Endothelial cell of umbilical vein (primary cell): ENCODE measurements at regions not wholly inside any gene's neighbourhood (a gene's known extent, or its start where the extent isn't known, plus 50 kb on each side); places are given as distances from the start of the nearest gene placed in this dataset.

Source experiments
- BruUV-seq: library from RNA; stranded (reverse); fragments of 400-500 nt; replicated peaks from 2 replicates; lab custom pipeline; 2021; lab: Mats Ljungman, UMichigan
- CTCF ChIA-PET: fragments of 300-600, 350-600 bp; sonication (Branson Sonifier 250); formaldehyde crosslinking; loops from one replicate; lab custom pipeline; 2021; ENCODE audit warnings: antibody characterized with exemption, inconsistent platforms; lab: Charles Lee
- POLR2A ChIA-PET: fragments of 300-600, 350-600 bp; sonication (Branson Sonifier 250); formaldehyde crosslinking; loops from one replicate; lab custom pipeline; 2021; ENCODE audit warnings: antibody characterized with exemption, inconsistent platforms; lab: Charles Lee
- DNase-seq: peaks from one replicate; pipeline ENCODE4 v3.0.0-alpha.2; 2011; ENCODE audit warnings: low read depth, low spot score
- FAIRE-seq: peaks from 2 replicates; lab custom pipeline; 2011; peaks lifted over from hg19 to GRCh38; lab: Jason Lieb, UNC
- H2AFZ ChIP-seq: 2 replicates; pipeline ENCODE4 v1.6.0; 2012; ENCODE audit warnings: low read depth, low read length, control low read depth, inconsistent platforms
- H3K27ac ChIP-seq: 2 replicates; pipeline ENCODE4 v1.5.1; 2011; ENCODE audit warnings: low read depth, mild to moderate bottlenecking, control low read depth, low read length, moderate library complexity; ENCODE audit not compliant: insufficient read depth
- H3K27me3 ChIP-seq, 2 experiments: 2 replicates each; pipeline versions ENCODE4 v1.6.0 to v1.6.1; 2011; ENCODE audit warnings: low read length in 2 of 2, mixed read lengths in 1 of 2; ENCODE audit not compliant: control insufficient read depth in 2 of 2, insufficient read depth in 2 of 2
- H3K36me3 ChIP-seq, 2 experiments: 2 replicates in 1 of 2; 3 replicates in 1 of 2; pipeline ENCODE4 v1.5.1; 2011; ENCODE audit warnings: low read length in 2 of 2, mild to moderate bottlenecking in 1 of 2, moderate library complexity in 1 of 2; ENCODE audit not compliant: control insufficient read depth in 2 of 2, insufficient read depth in 2 of 2; ENCODE audit errors: extremely low read depth in 1 of 2
- H3K4me1 ChIP-seq: 3 replicates; pipeline ENCODE4 v1.5.1; 2011; ENCODE audit warnings: mild to moderate bottlenecking, low read length; ENCODE audit not compliant: control insufficient read depth, insufficient read depth; ENCODE audit errors: extremely low read depth
- H3K4me2 ChIP-seq: 2 replicates; pipeline ENCODE4 v1.6.1; 2011; ENCODE audit warnings: low read length, control low read depth, mixed read lengths; ENCODE audit not compliant: insufficient read depth
- H3K4me3 ChIP-seq, 3 experiments: fragments of 200-600 bp in 1 of 3; sonication (generic), shearing (Covaris generic) in 1 of 3; replicated peaks in 1 of 3; 2 replicates each; pipeline ENCODE4 v1.5.1; 2011 to 2016; ENCODE audit warnings: control low read depth in 3 of 3, low read length in 3 of 3, mild to moderate bottlenecking in 2 of 3, inconsistent platforms in 1 of 3, low read depth in 1 of 3, moderate library complexity in 1 of 3; ENCODE audit not compliant: insufficient read depth in 1 of 3
- H3K79me2 ChIP-seq: 2 replicates; pipeline ENCODE4 v1.6.0; 2012; ENCODE audit warnings: low read length, inconsistent platforms; ENCODE audit not compliant: control insufficient read depth, insufficient read depth
- H3K9ac ChIP-seq: replicated peaks from 2 replicates; pipeline ENCODE3; 2011; ENCODE audit warnings: low read length, control low read depth; ENCODE audit not compliant: insufficient read depth; ENCODE audit errors: extremely low read depth
- H3K9me1 ChIP-seq: replicated peaks from 3 replicates; pipeline ENCODE4 v1.6.0; 2011; ENCODE audit warnings: mild to moderate bottlenecking, low read length; ENCODE audit not compliant: control insufficient read depth, insufficient read depth; ENCODE audit errors: extremely low read depth
- H3K9me3 ChIP-seq: replicated peaks from 2 replicates; pipeline ENCODE4 v1.5.1; 2012; ENCODE audit warnings: low read length, inconsistent platforms; ENCODE audit not compliant: control insufficient read depth, insufficient read depth
- H4K20me1 ChIP-seq: replicated peaks from 2 replicates; pipeline ENCODE3; 2011; ENCODE audit warnings: mild to moderate bottlenecking, low read length; ENCODE audit not compliant: control insufficient read depth, insufficient read depth; ENCODE audit errors: extremely low read depth
- EZH2 ChIP-seq: IDR thresholded peaks from 2 replicates; pipeline ENCODE4 v1.6.1; 2012; ENCODE audit warnings: borderline replicate concordance, low read depth, mild to moderate bottlenecking, moderate library complexity, low read length, inconsistent platforms; ENCODE audit not compliant: severe bottlenecking
- FOS ChIP-seq: IDR thresholded peaks from 2 replicates; pipeline ENCODE4 v1.6.1; 2011; ENCODE audit warnings: mild to moderate bottlenecking, low read length, moderate library complexity, borderline replicate concordance; ENCODE audit not compliant: insufficient read depth
- GATA2 ChIP-seq: IDR thresholded peaks from 2 replicates; pipeline ENCODE4 v1.7.0; 2011; ENCODE audit warnings: low read depth, mild to moderate bottlenecking, moderate library complexity, mixed read lengths, low read length; ENCODE audit not compliant: insufficient read length, insufficient read depth
- JUN ChIP-seq: IDR thresholded peaks from 2 replicates; pipeline ENCODE4 v1.6.1; 2011; ENCODE audit warnings: borderline replicate concordance, low read depth; ENCODE audit not compliant: insufficient read length, insufficient read depth
- MYC ChIP-seq: IDR thresholded peaks from one replicate; pipeline ENCODE4 v1.6.1; 2011; ENCODE audit warnings: mild to moderate bottlenecking, low read depth, low read length
- POLR2A ChIP-seq: IDR thresholded peaks from 2 replicates; pipeline ENCODE4 v1.6.1; 2012; ENCODE audit warnings: low read depth, mild to moderate bottlenecking, control low read depth, low read length
- POLR2AphosphoS5 ChIP-seq: IDR thresholded peaks from 2 replicates; pipeline ENCODE4 v1.6.1; 2012; ENCODE audit warnings: low read depth, mild to moderate bottlenecking, control low read depth, low read length, moderate library complexity; ENCODE audit not compliant: insufficient read depth
- dilution Hi-C: fragments of 300-500 bp; cut with MboI; formaldehyde crosslinking; loops from one replicate; pipeline ENCODE4 v1.15.0; 2019; ENCODE audit warnings: low sequenced_read_pairs; ENCODE audit not compliant: extremely low pct_ligation_motif_present
- intact Hi-C: fragments of 100-400 bp; cut with micrococcal nuclease; formaldehyde crosslinking; loops from one replicate; pipeline ENCODE4 v1.10.0; 2022
- TF ChIP-seq, protein P1 (sequence below): IDR thresholded peaks from 2 replicates; pipeline ENCODE4 v1.6.1; 2011; ENCODE audit not compliant: insufficient read depth, insufficient read length
- TF ChIP-seq, protein P2 (sequence below), 2 donors: IDR thresholded peaks; 1 replicate in 1 of 2; 2 replicates in 1 of 2; pipeline ENCODE4 v1.5.1; 2011; ENCODE audit warnings: low read length in 2 of 2, mild to moderate bottlenecking in 2 of 2, moderate library complexity in 2 of 2, control low read depth in 1 of 2, inconsistent platforms in 1 of 2, low read depth in 1 of 2; ENCODE audit not compliant: insufficient read depth in 1 of 2; ENCODE audit errors: extremely low read depth in 1 of 2

DNA sequence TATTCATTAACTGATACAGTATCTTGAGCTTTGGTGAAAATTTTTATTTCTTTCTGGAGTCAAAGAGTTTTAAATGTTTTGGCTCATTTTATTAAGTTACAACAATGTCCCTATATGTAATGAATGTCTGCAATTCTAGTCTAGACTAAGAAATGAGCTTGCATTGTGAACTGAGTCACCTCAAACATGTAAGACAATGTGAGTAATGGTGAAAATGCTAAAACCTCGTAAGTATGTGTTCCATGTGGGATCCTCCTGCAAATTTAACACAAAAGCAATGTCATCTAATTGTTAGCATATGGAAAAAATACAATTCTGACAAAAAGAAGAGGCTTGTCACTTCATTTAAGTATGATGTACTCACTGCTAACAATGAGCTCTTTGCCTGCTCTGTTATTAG, 480.5 kb upstream of the FSTL5 start:
- dilution Hi-C loops (no loop called here), intact Hi-C loops (no loop called here)
- CTCF ChIA-PET = no interaction called here
- Histone ChIP-seq H3K27me3 (no peaks in the 10 kb centered on the region), H3K4me3 (no peak overlapping the region), H3K9ac (no peak overlapping the region), H3K79me2 (no peaks in the 10 kb centered on the region), H3K9me3 (peaks cover 2% of the 10 kb centered on the region), H3K9me1 (no peaks in the 10 kb centered on the region), H4K20me1 (no peaks in the 10 kb centered on the region), H2AFZ (no peak overlapping the region), H3K4me1 (no peaks in the 10 kb centered on the region), H3K4me2 (no peak overlapping the region), H3K36me3 (no peaks in the 10 kb centered on the region), H3K27ac (no peak overlapping the region)
- no TSS peak for BruUV-seq
- DNase-seq (no peak), FAIRE-seq (no peak)
- TF ChIP-seq, protein P1, sequence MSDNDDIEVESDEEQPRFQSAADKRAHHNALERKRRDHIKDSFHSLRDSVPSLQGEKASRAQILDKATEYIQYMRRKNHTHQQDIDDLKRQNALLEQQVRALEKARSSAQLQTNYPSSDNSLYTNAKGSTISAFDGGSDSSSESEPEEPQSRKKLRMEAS = no peak
- TF ChIP-seq EZH2 (no peak), FOS (no peak), JUN (no peak), POLR2A (no peak), POLR2AphosphoS5 (no peak), GATA2 (no peak), MYC (no peak)
- TF ChIP-seq, protein P2, sequence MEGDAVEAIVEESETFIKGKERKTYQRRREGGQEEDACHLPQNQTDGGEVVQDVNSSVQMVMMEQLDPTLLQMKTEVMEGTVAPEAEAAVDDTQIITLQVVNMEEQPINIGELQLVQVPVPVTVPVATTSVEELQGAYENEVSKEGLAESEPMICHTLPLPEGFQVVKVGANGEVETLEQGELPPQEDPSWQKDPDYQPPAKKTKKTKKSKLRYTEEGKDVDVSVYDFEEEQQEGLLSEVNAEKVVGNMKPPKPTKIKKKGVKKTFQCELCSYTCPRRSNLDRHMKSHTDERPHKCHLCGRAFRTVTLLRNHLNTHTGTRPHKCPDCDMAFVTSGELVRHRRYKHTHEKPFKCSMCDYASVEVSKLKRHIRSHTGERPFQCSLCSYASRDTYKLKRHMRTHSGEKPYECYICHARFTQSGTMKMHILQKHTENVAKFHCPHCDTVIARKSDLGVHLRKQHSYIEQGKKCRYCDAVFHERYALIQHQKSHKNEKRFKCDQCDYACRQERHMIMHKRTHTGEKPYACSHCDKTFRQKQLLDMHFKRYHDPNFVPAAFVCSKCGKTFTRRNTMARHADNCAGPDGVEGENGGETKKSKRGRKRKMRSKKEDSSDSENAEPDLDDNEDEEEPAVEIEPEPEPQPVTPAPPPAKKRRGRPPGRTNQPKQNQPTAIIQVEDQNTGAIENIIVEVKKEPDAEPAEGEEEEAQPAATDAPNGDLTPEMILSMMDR (IDR thresholded peaks at IDR 0.05; ENCODE audit: extremely low read depth in 1 of 2, insufficient read depth in 1 of 2, low read depth in 1 of 2, low read length in 2 of 2) = no peak
- POLR2A ChIA-PET = no interaction called here
